Common myeloid progenitor, CD34-positive (primary cell): ENCODE measurements at regions not wholly inside any gene's neighbourhood (a gene's known extent, or its start where the extent isn't known, plus 50 kb on each side); places are given as distances from the start of the nearest gene placed in this dataset.

ENCODE experiments used
- CTCF ChIA-PET: fragments of 350-600 bp; sonication (Branson Sonifier 250); formaldehyde crosslinking; loops from one replicate; lab custom pipeline; 2021; ENCODE audit warnings: antibody characterized with exemption; lab: Charles Lee
- POLR2A ChIA-PET: fragments of 350-600 bp; sonication (Branson Sonifier 250); formaldehyde crosslinking; loops from one replicate; lab custom pipeline; 2021; ENCODE audit warnings: antibody characterized with exemption; lab: Charles Lee
- DNase-seq, 3 donors: peaks; one replicate each; pipeline versions ENCODE4 v3.0.0 to v3.0.0-alpha.2; 2013
- H3K27ac ChIP-seq, 2 experiments: 1 replicate in 1 of 2; 2 replicates in 1 of 2; pipeline ENCODE4 v1.7.0; 2013; ENCODE audit warnings: inconsistent platforms in 2 of 2, low read length in 2 of 2, mild to moderate bottlenecking in 2 of 2, low read depth in 1 of 2, moderate library complexity in 1 of 2; ENCODE audit not compliant: severe bottlenecking in 2 of 2, insufficient read depth in 1 of 2, poor library complexity in 1 of 2
- H3K27me3 ChIP-seq, 5 experiments: replicated peaks in 2 of 5; 1 replicate in 3 of 5; 2 replicates in 2 of 5; pipeline versions ENCODE4 v1.6.1 to v1.7.0; 2013; ENCODE audit warnings: low read length in 4 of 5, mild to moderate bottlenecking in 2 of 5, moderate library complexity in 2 of 5, inconsistent platforms in 1 of 5; ENCODE audit not compliant: insufficient read depth in 5 of 5, control insufficient read depth in 4 of 5
- H3K36me3 ChIP-seq, 4 experiments: 1 replicate in 2 of 4; 2 replicates in 2 of 4; pipeline versions ENCODE4 v1.6.1 to v1.7.0; 2013; ENCODE audit warnings: low read length in 3 of 4, control low read depth in 1 of 4, mild to moderate bottlenecking in 1 of 4; ENCODE audit not compliant: control insufficient read depth in 4 of 4, insufficient read depth in 4 of 4
- H3K4me1 ChIP-seq, 4 experiments: 1 replicate in 3 of 4; 2 replicates in 1 of 4; pipeline versions ENCODE4 v1.6.1 to v1.7.1; 2013; ENCODE audit warnings: low read length in 3 of 4, mild to moderate bottlenecking in 3 of 4, control low read depth in 1 of 4, inconsistent platforms in 1 of 4, moderate library complexity in 1 of 4; ENCODE audit not compliant: control insufficient read depth in 4 of 4, insufficient read depth in 4 of 4; ENCODE audit errors: control extremely low read depth in 1 of 4
- H3K4me3 ChIP-seq, 7 experiments: 1 replicate in 4 of 7; 2 replicates in 3 of 7; pipeline versions ENCODE4 v1.5.1 to v1.7.0; 2013; ENCODE audit warnings: mild to moderate bottlenecking in 7 of 7, low read length in 6 of 7, moderate library complexity in 6 of 7, inconsistent platforms in 2 of 7, low read depth in 2 of 7, control low read depth in 1 of 7; ENCODE audit not compliant: insufficient read depth in 4 of 7, control insufficient read depth in 1 of 7; ENCODE audit errors: extremely low read depth in 1 of 7
- H3K9me3 ChIP-seq, 5 experiments: 1 replicate in 4 of 5; 2 replicates in 1 of 5; pipeline versions ENCODE4 v1.6.1 to v1.7.1; 2013; ENCODE audit warnings: low read length in 4 of 5, mild to moderate bottlenecking in 2 of 5, inconsistent platforms in 1 of 5, low read depth in 1 of 5, moderate library complexity in 1 of 5; ENCODE audit not compliant: control insufficient read depth in 4 of 5, insufficient read depth in 2 of 5; ENCODE audit errors: control extremely low read depth in 1 of 5
- WGBS: methylation state at CpG from one replicate; pipeline ENCODE4 v1.1.5; 2013; ENCODE audit not compliant: insufficient coverage; 5-methylcytosine and 5-hydroxymethylcytosine counted together

- no peaks in the 10 kb centered on the region for H3K36me3 ChIP-seq
- H3K4me3 ChIP-seq: no peak overlapping the region
- DNase-seq: no peak
- CTCF ChIA-PET: no interaction called here
- no peak overlapping the region for H3K27ac ChIP-seq
- no peaks in the 10 kb centered on the region for H3K4me1 ChIP-seq
- H3K27me3 ChIP-seq: no peaks in the 10 kb centered on the region
- POLR2A ChIA-PET: no interaction called here
- H3K9me3 ChIP-seq: no peaks in the 10 kb centered on the region
- WGBS: no CpG with 5 or more reads among the region's 2 CpGs
Observed at GRCh38 chr5:106894964-106895363, 775.8 kb downstream of the EFNA5 start.

GRCh38 chr5:106882035-106882434, 788.7 kb downstream of the EFNA5 start:
- H3K4me1 ChIP-seq: no peaks in the 10 kb centered on the region
- peak in 2 of 3 donors; percentile 50 to 60 for DNase-seq
- no peak overlapping the region for H3K27ac ChIP-seq
- H3K9me3 ChIP-seq: no peaks in the 10 kb centered on the region
- POLR2A ChIA-PET: no interaction called here
- no peaks in the 10 kb centered on the region for H3K27me3 ChIP-seq
- H3K36me3 ChIP-seq: no peaks in the 10 kb centered on the region
- H3K4me3 ChIP-seq: no peak overlapping the region
- CTCF ChIA-PET: no interaction called here

- Histone ChIP-seq H3K4me3 (no peak overlapping the region), H3K36me3 (no peaks in the 10 kb centered on the region), H3K9me3 (peaks cover 0 to 8% (median 3%) of the 10 kb centered on the region in 5 experiments), H3K27ac (no peak overlapping the region), H3K4me1 (no peaks in the 10 kb centered on the region), H3K27me3 (no peaks in the 10 kb centered on the region)
- CTCF ChIA-PET: interaction anchor here (1.0 to 1.2 kb wide), 2 partner anchors 426 to 612 kb away, joined by 3 to 5 read pairs; no protein-coding TSS in a partner anchor
- DNase-seq: no peak
- POLR2A ChIA-PET: interaction anchor here (0.6 kb wide), 1 partner anchor 250 kb away, joined by 3 read pairs; no protein-coding TSS in a partner anchor
- 94% methylated on average over 2 of the region's 2 CpGs for WGBS
Observed at GRCh38 chr5:106880656-106881055, 790.1 kb downstream of the EFNA5 start.

- ChIA-PET CTCF (interaction anchor here (1.8 kb wide), 1 partner anchor 609 kb away, joined by 5 read pairs; no protein-coding TSS in a partner anchor), POLR2A (no interaction called here)
- H3K9me3 ChIP-seq: peaks cover 0 to 8% (median 3%) of the 10 kb centered on the region in 5 experiments
- no peak overlapping the region for H3K27ac ChIP-seq
- no peaks in the 10 kb centered on the region for H3K27me3 ChIP-seq
- no CpG with 5 or more reads among the region's 3 CpGs for WGBS
- no peak for DNase-seq
- no peaks in the 10 kb centered on the region for H3K36me3 ChIP-seq
- peaks cover 0 to 8% (median 3%) of the 10 kb centered on the region in 4 experiments for H3K4me1 ChIP-seq
- no peak overlapping the region for H3K4me3 ChIP-seq
Observed at GRCh38 chr5:106877881-106878280, 792.9 kb downstream of the EFNA5 start.

- CTCF ChIA-PET: interaction anchor here (0.7 to 1.8 kb wide), 2 partner anchors 84 to 608 kb away, joined by 3 to 5 read pairs; no protein-coding TSS in a partner anchor
- H3K4me1 ChIP-seq: peaks cover 0 to 10% (median 3%) of the 10 kb centered on the region in 4 experiments
- no peak overlapping the region for H3K27ac ChIP-seq
- POLR2A ChIA-PET: no interaction called here
- no peak overlapping the region for H3K4me3 ChIP-seq
- peak; percentile 27 to 66 (median 54) for DNase-seq
- no peaks in the 10 kb centered on the region for H3K27me3 ChIP-seq
- H3K36me3 ChIP-seq: no peaks in the 10 kb centered on the region
- WGBS: 74% methylated on average over 3 of the region's 7 CpGs
- H3K9me3 ChIP-seq: peaks cover 0 to 8% (median 3%) of the 10 kb centered on the region in 5 experiments
Observed at GRCh38 chr5:106876665-106877194, 794.0 kb downstream of the EFNA5 start.

GRCh38 chr5:106876298-106876622, 794.5 kb downstream of the EFNA5 start:
- no peak overlapping the region for H3K4me3 ChIP-seq
- POLR2A ChIA-PET: no interaction called here
- 100% methylated on average over 2 of the region's 6 CpGs for WGBS
- CTCF ChIA-PET: interaction anchor here (1.8 kb wide), 1 partner anchor 607 kb away, joined by 5 read pairs; no protein-coding TSS in a partner anchor
- H3K36me3 ChIP-seq: no peaks in the 10 kb centered on the region
- H3K4me1 ChIP-seq: peaks cover 0 to 10% (median 3%) of the 10 kb centered on the region in 4 experiments
- no peaks in the 10 kb centered on the region for H3K27me3 ChIP-seq
- H3K9me3 ChIP-seq: peaks cover 0 to 8% (median 3%) of the 10 kb centered on the region in 5 experiments
- DNase-seq: no peak
- no peak overlapping the region for H3K27ac ChIP-seq

- POLR2A ChIA-PET: no interaction called here
- Histone ChIP-seq H3K4me3 (no peak overlapping the region), H3K4me1 (peaks cover 0 to 10% (median 3%) of the 10 kb centered on the region in 4 experiments), H3K27me3 (no peaks in the 10 kb centered on the region), H3K27ac (no peak overlapping the region), H3K9me3 (peaks cover 0 to 8% (median 3%) of the 10 kb centered on the region in 5 experiments), H3K36me3 (no peaks in the 10 kb centered on the region)
- WGBS: 78% methylated on average over 13 of the region's 21 CpGs
- CTCF ChIA-PET: interaction anchor here (0.9 to 1.2 kb wide), 4 partner anchors 13 to 752 kb away, joined by 3 read pairs; no protein-coding TSS in a partner anchor
- DNase-seq: peak; percentile 42 to 71 (median 62)
Observed at GRCh38 chr5:106875591-106876297, 795.0 kb downstream of the EFNA5 start.
